IPS DF 4.7 (cell line): ENCODE measurements at regions not wholly inside any gene's neighbourhood (a gene's known extent, or its start where the extent isn't known, plus 50 kb on each side); places are given as distances from the start of the nearest gene placed in this dataset.
"Not testable (repeated sequence)": the region's sequence is repeated elsewhere in the genome, so short reads cannot be mapped to it uniquely, and the experiment has no call there.

Experiments
- DNase-seq: peaks from one replicate; pipeline ENCODE4 v3.0.0-alpha.2; 2013; ENCODE audit warnings: low spot score; ENCODE audit errors: extremely low read depth

DNA sequence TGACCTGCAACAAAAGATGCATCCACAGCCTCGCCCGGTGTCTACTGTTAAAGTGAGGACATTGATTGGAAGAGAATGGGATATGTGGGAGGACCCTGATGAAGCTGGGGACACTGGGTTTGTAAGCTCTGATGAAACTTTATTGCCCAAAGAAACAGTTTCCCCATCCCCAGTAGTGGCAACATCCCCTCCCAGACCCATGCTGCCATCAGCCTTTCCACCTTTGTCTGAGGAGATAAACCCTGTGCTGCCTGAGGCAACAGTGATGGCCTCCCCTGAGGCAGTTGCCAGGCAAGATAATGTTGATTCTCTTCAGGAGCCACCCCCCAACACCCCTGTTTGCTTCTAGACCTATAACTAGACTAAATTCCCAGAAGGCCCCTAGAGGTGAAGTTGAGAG, 234.0 kb downstream of the TFAP2B start:
- not testable (repeated sequence) for DNase-seq

DNA sequence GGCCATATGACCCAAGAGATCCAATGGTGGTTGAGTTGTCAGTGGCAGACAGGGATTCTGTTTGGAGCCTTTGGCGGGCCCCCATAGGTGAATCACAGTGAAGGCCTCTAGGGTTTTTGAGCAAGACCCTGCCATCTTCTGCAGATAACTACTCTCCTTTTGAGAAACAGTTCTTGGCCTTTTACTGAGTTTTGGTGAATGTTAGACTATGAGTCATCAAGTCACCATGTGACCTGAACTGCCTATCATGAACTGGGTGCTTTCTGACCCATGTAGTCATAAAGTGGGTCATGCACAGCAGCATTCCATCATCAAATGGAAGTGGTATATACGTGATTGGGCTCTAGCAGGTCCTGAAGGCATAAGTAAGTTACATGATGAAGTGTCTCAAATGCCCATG, 236.6 kb downstream of the TFAP2B start:
- not testable (repeated sequence) for DNase-seq

DNA sequence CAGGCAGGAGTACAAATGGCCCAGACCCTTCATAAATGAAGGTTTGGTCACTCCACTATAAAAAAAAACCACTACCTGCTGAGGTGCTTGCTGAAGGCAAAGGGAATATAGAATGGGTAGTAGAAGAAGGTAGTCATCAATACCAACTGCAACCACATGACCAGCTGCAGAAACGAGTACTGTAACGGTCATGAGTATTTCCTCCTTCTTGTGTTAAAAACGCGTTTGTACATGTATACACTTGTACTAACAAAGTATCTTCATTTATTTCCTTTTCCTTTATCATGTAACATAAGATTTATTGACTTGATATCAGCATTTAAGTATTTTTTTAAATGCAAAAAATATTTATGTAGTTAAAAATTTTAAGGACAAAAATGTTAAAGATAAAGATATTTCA, 238.6 kb downstream of the TFAP2B start:
- DNase-seq, result no peak

DNA sequence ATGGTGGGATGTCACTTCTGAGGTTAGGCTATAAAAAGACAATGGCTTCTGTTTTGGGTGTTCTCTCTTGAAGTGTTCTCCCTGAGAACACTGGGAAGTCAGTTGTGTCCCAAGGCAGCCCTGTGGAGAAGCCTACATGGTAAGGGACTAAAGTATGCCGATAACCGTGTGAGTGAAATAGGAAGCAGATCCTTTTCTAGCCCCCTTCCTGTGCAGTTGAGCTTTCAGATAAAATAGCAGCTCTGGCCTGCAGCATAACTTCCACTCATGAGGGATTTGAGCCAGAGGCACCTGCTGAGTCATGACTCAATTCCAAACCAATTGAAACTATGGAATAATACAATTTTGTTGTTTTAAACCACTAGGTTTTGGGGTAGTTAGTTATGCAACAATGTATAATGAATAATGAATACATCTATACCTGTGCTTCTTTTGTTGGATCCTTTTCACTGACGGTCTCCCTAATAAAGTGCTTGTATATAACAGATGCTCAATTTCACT, 241.6 kb downstream of the TFAP2B start:
- DNase-seq, result no peak

DNA sequence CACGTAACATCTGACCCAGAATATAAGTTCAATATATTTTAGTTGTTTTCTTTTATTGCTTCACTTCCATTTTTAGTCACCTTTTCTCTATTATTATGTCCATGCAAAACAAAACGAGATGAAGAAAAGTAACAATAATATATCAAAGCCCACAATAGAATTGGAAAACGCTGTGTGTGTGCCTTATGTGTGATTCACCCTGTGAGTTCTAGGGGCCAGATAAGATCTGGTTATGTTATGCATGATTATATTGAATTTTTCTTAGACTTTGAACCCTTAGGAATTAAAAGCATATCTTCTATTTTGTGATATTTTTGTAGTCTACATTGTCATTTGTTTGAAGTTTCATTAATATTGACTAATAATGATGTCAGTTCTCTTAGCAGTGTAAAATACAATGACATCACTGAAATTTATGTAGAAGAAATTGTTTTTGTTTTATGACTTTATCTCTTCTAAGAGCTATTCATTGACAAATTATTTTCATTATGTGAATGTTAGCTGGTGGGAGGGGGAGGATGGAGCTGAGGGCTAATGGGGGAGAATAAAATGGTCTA, 243.6 kb downstream of the TFAP2B start:
- no peak for DNase-seq

DNA sequence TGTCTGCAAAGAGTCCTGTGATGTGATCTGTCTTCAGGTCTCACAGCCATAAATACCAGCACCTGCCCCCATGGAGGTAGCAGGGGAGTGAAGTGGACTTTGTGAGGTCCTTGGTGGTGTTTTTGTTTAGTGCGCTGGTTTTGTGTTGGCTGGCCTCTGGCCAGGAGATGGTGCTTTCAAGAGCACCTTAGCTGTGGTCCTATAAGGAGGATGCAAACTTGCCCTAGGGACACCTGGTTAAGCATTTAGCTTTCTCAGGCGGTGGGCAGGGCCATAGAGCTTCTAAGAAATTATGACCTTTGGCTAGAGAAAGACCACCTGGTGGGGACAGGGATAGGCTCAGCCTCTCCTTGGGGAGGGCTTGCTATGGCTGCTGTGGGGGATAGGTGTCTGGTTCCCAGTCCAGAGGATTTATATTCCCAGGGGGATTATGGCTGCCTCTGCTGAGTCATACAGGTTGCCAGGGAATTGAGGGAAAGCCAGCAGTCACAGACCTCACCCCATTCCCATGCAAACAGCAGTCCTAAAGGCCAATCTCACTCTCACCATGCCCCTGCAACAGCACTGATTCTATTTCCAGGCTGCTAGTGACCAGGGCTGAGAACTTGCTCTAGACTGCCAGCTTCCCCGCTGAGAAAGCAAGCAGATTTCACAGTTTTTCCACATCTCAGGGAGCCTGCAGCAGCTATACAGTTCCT, 259.3 kb downstream of the TFAP2B start:
- DNase-seq, result no peak

DNA sequence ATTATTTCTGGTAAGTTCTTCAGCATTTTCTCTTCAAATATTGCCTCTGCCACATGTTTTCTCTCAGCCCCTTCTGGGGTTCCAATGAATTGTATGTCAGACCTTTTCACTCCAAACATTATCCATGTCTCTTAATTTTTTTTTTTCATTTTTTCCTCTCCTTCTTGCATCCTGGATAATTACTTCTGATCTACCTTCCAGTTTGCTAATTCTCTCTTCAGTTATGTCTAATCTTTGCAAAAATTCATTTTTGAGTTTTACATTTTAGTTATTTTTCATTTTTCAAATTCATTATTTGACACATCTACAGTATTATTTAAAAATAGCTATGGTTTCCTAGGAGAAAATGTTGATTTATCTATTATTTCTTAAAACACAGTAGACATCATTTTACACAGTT, 271.7 kb downstream of the TFAP2B start:
- DNase-seq, result no peak

DNA sequence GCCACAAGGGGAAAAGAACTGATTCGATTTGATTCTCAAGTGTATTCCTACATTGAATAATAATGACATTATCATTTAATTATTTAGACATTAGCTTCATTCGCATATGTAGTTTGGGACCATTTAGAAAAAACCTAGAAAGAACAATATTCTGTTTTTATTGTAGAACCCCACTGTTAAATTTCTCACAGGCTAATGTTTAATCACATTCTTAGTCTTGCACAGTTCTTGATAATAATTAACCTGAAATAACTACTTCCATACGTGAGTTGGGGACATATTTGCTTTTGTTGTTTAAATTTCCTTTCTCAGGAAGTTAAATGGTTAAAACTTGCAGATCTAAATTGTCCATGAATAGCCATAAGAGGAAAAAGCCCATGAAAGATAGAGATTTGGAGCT, 275.2 kb downstream of the TFAP2B start:
- no peak for DNase-seq

DNA sequence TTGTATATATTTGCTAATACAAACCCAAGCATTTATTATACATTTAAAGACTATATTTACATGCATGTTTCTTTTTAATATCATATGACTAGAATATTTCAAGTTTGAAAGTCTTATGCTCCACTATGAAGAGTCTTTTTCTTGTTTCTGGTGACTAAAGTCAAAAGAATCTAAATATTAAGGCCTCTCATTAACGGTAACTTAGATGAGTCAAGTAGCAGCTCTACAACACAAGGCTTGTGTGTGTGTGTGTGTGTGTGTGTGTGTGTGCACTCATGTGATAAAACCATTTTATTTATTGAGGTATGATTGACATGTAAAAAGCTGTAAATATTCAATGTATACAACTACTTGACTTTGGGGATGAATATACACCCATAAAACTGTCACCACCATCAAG, 275.6 kb downstream of the TFAP2B start:
- no peak for DNase-seq

DNA sequence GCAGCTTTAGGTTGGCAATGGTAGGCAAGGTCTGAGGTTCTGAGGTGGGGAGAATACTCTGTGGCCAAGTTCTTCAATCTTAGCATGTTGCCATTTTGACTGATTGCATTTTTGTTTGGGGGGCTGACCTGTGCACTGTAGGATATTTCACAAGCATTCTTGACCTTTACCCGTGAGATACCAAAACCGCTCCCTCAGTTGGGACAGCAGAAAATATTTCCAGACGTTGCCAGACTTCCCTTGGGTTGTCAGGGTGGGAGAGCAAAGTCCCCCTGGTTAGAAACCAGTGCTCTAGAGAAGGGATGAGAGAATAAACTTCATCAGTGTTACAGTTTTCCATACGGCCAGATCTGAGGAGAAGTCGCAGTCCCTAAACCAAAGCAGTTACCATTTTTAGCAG, 279.6 kb downstream of the TFAP2B start:
- no peak for DNase-seq

DNA sequence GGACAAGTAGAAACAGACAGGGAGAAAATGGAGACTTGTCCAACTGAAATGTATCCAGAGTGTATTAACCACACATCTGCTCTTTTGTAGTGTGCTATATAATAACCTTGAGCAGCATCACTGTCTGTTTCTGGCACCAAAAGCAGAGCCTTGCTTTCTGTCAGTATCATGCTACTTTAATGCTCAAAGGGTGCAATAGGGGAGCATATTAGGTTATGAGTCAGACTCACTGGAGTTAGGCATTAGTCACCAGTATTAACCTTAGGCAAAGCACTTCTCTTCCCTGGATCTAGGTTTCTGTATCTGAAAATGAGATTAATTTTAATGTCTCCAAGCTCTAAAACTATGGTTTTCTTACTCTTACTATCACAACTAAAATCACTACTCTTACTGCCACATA, 280.1 kb downstream of the TFAP2B start:
- DNase-seq, result no peak

DNA sequence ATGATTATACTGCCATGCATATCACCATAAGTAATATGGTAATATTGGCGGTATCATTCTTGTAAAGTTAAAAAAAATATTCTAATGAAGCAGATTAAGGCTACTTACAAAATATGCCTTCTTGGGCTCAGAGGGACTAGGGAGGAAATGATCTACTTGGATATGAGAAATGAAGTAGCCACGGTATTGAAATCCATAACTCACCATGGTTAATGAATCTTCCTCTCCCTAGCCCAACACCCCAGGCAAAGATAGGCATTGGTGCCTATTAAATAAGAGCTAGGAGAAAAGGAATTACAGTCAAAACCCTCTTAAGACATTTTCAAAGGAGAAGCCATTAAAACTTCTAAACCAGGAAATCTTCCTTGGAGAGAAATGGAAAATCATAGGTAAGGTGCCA, 280.5 kb downstream of the TFAP2B start:
- no peak for DNase-seq

DNA sequence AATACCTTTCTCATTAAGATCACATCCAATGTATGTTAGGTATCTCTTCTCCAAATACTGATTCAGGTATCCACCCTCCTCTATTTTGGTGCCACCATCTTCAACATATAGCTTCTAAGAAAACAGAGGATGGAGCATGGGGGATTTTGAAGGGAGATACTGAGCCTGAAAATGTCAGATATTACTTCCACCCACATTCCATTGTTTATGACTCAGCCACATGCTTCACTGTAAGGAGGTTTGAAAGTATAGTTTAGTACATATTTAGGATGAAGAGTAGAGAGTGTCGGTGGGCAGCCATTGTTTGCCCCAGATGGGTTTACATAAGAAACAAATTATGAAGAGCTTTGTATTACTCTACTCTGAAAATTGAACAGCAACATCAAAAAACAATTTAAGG, 286.7 kb downstream of the TFAP2B start:
- DNase-seq, result no peak

DNA sequence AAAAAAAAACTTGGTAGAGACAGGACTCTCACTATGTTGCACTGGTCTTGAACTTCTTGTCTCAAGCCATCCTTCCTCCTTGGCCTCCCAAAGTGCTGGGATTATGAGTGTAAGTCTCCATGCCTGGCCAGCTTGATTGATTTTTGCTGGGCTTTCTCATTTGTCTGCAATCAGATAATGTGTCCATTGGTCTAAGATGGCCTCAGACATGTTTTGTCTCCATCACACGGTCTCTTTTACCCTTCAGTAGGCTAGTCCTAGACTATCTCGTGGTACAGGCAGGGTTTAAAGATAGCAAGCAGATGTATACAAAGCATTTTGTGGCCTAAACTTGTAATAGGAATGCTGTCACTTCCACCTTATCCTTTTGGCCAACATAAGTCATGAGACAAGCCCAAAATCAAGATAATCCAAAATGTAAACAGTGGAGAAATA, 289.1 kb downstream of the TFAP2B start:
- DNase-seq, result no peak

DNA sequence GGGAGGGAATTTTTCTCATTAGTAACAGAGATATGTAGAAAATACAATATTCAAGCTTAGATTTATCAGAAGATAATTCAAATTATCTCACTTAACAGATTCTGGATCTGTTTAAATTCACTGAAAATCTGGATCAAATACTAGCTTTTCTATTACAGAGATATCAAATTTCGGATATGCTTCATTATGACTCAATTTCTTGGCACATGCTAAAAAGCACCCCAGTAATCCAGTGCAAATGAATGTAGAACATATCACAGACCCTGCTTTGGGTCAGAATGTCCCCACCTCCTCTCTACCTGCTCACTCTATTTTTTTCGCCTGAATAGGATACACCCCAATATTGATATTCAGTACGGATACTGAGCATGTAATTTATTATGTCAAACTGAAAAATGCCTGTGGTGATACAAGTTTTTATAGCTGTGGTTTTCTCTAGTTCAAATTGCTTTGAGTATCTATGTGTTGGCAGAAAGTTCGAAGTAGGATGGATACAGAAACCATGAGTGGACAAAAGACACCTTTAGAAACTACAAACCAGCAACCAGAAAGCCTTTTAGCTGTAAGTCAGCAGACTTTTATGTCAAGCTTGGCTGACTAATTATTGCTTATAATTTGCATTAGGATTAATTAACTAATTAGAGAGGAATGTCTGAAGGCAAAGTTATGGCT, 290.0 kb downstream of the TFAP2B start:
- DNase-seq, result no peak

DNA sequence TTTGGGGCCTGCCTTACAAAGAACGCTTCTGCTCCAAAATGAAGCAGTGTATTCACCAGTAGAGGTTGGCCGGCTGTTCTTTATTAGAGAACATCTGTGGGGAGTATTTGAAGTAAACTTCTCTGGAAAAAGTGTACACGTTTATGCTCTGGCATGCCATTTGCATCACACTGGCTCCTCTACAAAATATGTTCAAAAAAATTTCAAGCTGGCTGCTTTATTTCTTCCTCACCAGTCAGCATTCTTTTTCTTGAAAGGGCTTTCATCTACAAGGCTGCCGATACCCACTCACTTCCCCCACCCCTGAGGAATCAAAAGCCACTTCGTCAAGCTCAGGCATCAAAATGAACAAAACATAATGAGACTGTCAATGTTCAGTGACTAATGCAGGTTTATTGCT, 294.1 kb downstream of the TFAP2B start:
- DNase-seq, result no peak

DNA sequence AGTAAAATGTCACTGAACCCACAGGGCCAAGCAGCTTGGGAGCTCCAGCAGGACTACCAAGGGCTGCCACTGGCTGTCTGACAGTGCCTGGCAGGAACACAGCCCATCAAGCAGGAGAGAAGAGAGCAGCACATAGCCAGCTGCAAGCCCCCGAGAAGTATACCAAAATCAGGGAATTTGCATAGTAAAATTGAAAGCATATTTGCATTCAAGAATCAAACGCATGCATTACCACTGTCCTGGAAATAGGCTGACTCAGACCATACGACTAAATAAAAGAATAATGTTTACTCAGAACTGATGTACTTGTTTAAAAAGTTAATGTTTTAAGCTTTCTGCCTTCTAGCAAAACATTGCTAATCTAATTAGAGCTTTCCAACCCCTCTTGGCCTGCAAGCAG, 298.1 kb downstream of the TFAP2B start:
- DNase-seq, result no peak

DNA sequence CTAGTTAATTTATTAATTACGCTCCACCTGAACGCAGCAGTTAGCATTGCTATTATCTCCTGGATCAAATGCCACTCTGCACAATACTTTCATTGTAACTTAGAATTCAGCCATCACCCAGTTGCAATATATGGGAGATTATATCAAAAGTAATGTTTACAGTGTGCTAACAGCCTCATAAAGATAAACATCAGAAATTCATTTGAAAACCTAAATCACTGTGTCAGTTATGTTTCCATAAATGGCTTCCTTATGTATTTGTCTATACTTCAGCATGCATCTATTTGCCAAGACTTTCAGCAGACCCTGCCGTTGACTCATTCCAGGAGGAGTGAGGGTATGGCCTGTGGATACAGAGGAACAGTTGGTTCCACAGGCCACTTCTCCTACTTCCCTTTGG, 300.1 kb downstream of the TFAP2B start:
- no peak for DNase-seq

DNA sequence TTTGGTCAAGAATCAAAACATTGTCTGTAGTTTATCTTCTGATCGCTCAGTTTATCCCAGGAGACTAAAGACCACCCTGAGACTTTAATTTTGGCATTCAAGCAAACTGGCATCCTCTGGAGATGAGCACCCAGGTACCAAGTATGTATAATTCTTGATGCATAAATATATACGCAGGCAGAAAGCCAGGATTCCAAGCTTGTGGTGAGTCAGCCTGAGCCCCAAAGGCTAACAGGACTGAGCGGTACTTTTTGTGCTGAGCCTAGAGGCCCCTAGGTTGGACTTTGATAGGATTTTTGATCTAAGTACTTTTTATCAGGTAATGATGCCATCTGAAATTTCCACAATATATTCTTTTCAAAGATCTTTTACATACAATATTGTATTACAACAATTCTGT, 301.3 kb downstream of the TFAP2B start:
- no peak for DNase-seq

DNA sequence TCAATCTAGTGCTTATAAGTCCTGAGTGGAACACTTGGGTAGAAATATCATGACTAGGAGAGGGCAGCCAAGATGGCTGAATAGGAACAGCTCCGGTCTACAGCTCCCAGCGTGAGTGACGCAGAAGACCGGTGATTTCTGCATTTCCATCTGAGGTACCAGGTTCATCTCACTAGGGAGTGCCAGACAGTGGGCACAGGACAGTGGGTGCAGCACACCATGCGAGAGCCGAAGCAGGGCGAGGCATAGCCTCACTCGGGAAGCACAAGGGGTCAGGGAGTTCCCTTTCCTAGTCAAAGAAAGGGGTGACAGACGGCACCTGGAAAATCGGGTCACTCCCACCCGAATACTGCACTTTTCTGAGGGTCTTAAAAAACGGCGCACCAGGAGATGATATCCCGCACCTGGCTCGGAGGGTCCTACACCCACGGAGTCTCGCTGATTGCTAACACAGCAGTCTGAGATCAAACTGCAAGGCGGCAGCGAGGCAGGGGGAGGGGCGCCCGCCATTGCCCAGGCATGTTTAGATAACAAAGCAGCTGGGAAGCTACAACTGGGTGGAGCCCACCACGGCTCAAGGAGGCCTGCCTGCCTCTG, 302.8 kb downstream of the TFAP2B start:
- DNase-seq, result not testable (repeated sequence)

DNA sequence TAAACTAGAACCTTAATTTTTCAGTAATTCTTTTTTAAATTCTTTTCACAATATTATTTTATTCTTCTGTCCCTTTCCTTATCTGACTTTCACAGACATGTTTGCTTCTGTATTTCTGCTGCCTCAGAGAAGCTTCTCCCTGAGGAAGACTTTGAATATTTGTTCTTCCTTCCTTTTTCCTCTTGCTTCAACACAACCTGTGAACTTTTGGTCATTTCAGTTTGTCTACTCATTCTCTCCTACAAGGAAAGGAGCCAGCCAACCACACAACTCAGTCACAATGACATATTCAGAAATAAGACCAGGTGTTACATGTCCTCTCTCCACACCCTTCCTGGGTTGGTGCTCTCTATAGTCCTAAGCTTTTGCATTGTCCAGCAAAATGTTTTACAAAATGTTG, 310.4 kb downstream of the TFAP2B start:
- DNase-seq, result no peak

DNA sequence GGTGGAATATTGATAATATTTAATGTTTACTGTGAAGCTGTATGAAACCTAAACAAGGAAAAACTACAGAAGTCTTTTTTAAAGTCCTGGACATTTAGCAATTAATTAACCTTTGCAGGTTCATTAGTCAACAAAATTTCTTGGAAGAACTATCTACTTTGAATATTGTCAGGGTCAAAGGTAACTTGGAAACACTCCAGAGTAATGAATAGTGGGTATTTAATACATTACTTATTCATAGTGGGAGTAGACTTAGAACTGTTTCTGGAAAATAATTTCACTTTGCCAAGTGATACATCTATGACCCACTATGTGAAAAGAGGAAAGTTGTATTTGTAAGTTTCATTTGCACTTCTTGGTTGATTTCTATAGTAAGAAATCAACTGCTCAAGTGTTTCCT, 319.1 kb downstream of the TFAP2B start:
- no peak for DNase-seq
